Gastrocnemius medialis (tissue), 4 donors: ENCODE measurements at regions not wholly inside any gene's neighbourhood (a gene's known extent, or its start where the extent isn't known, plus 50 kb on each side); places are given as distances from the start of the nearest gene placed in this dataset.

Experiments used
- ATAC-seq, 2 donors: fragments of 150-250 bp; one replicate each; pipeline ENCODE4 v1.9.1; 2016
- DNase-seq, 2 donors: peaks; one replicate each; pipeline ENCODE4 v3.0.0-alpha.2; 2019
- H3K27ac ChIP-seq, 4 donors: fragments of 200-600 bp; sonication (generic); 1 replicate in 1 of 4; 2 replicates in 3 of 4; pipeline ENCODE4 v1.5.1; 2016 to 2018; ENCODE audit warnings: mild to moderate bottlenecking in 2 of 4, moderate library complexity in 1 of 4
- H3K27me3 ChIP-seq, 3 donors: fragments of 200-600 bp; sonication (generic) in 2 of 3; 1 replicate in 1 of 3; 2 replicates in 2 of 3; pipeline versions ENCODE4 v1.5.1 to v1.6.0; 2016 to 2019; ENCODE audit warnings: mild to moderate bottlenecking in 1 of 3, moderate library complexity in 1 of 3
- H3K36me3 ChIP-seq, 2 donors: fragments of 200-600 bp; sonication (generic) in 1 of 2; one replicate each; pipeline ENCODE4 v1.5.1; 2017 to 2018
- H3K4me1 ChIP-seq, 2 donors: fragments of 200-600 bp; sonication (generic) in 1 of 2; one replicate each; pipeline ENCODE4 v1.5.1; 2016 to 2017; ENCODE audit warnings: mild to moderate bottlenecking in 2 of 2
- H3K4me3 ChIP-seq, 4 donors: fragments of 200-600 bp; sonication (generic) in 3 of 4; 1 replicate in 1 of 4; 2 replicates in 3 of 4; pipeline ENCODE4 v1.5.1; 2016 to 2019; ENCODE audit warnings: mild to moderate bottlenecking in 2 of 4
- H3K9me3 ChIP-seq, 3 donors: fragments of 200-600 bp; sonication (generic) in 2 of 3; 1 replicate in 1 of 3; 2 replicates in 2 of 3; pipeline ENCODE4 v1.5.1; 2016 to 2019
- CTCF ChIP-seq, 5 experiments: fragments of 450-650 bp in 3 of 5; fragments of 200-600 bp in 2 of 5; sonication (generic) in 2 of 5; IDR thresholded peaks in 4 of 5; conservative IDR thresholded peaks in 1 of 5; 1 replicate in 4 of 5; 2 replicates in 1 of 5; pipeline ENCODE4 v1.5.1; 2016 to 2019; ENCODE audit warnings: antibody characterized with exemption in 5 of 5, mild to moderate bottlenecking in 3 of 5, moderate library complexity in 3 of 5
- POLR2A ChIP-seq, 2 donors: fragments of 450-650 bp; IDR thresholded peaks; one replicate each; pipeline ENCODE4 v1.6.1; 2017; ENCODE audit warnings: antibody characterized with exemption in 2 of 2, mild to moderate bottlenecking in 2 of 2, moderate library complexity in 2 of 2
- in situ Hi-C, 4 donors: fragments of 200-750 bp; cut with MboI; loops; one replicate each; pipeline versions ENCODE4 v1.15.0 to v1.8.0; 2017; ENCODE audit warnings: low sequenced_read_pairs in 4 of 4
- intact Hi-C: fragments of 100-400 bp; cut with DNase I; formaldehyde crosslinking; loops from one replicate; pipeline ENCODE4 v1.15.1; 2023; ENCODE audit warnings: low total_unique reads

GRCh38 chr6:87785229-87785862 lies 83.3 kb upstream of the AKIRIN2 start:
- TF ChIP-seq POLR2A (IDR thresholded peaks at IDR 0.05) (no peak), CTCF (IDR thresholded peaks at IDR 0.05 in 4 of 5, conservative IDR thresholded peaks at IDR 0.05 in 1 of 5) (no peak)
- Histone ChIP-seq H3K27me3 (no peaks in the 10 kb centered on the region), H3K4me1 (no peaks in the 10 kb centered on the region), H3K4me3 (no peak overlapping the region), H3K36me3 (no peaks in the 10 kb centered on the region), H3K9me3 (no peaks in the 10 kb centered on the region), H3K27ac (no peak overlapping the region)
- in situ Hi-C loops (loop anchor here in 1 of 4 donors (25.0 kb wide), 1 partner anchor 198 kb away; the partner anchor contains the start of genes ORC3 and RARS2), intact Hi-C loops (no loop called here)
- no peak for ATAC-seq
- DNase-seq, result no peak

GRCh38 chr6:87784690-87785089 lies 82.7 kb upstream of the AKIRIN2 start:
- intact Hi-C loops, result no loop called here
- Histone ChIP-seq H3K4me1 (no peaks in the 10 kb centered on the region), H3K4me3 (no peak overlapping the region), H3K27ac (no peak overlapping the region), H3K27me3 (no peaks in the 10 kb centered on the region), H3K36me3 (no peaks in the 10 kb centered on the region), H3K9me3 (no peaks in the 10 kb centered on the region)
- in situ Hi-C loops, result loop anchor here in 1 of 4 donors (25.0 kb wide), 1 partner anchor 197 kb away; the partner anchor contains the start of genes ORC3 and RARS2
- TF ChIP-seq CTCF (IDR thresholded peaks at IDR 0.05 in 4 of 5, conservative IDR thresholded peaks at IDR 0.05 in 1 of 5) (no peak), POLR2A (IDR thresholded peaks at IDR 0.05) (no peak)
- ATAC-seq (no peak), DNase-seq (no peak)

- H3K4me3 ChIP-seq, result no peak overlapping the region
- TF ChIP-seq POLR2A (IDR thresholded peaks at IDR 0.05) (no peak), CTCF (IDR thresholded peaks at IDR 0.05 in 4 of 5, conservative IDR thresholded peaks at IDR 0.05 in 1 of 5) (no peak)
- intact Hi-C loops (no loop called here), in situ Hi-C loops (loop anchor here in 1 of 4 donors (25.0 kb wide), 1 partner anchor 197 kb away; the partner anchor contains the start of genes ORC3 and RARS2)
- ATAC-seq (no peak), DNase-seq (no peak)
- H3K36me3 ChIP-seq, result no peaks in the 10 kb centered on the region
- no peaks in the 10 kb centered on the region for H3K27me3 ChIP-seq
- H3K4me1 ChIP-seq, result no peaks in the 10 kb centered on the region
- no peaks in the 10 kb centered on the region for H3K9me3 ChIP-seq
- no peak overlapping the region for H3K27ac ChIP-seq
These were observed 82.0 kb upstream of the AKIRIN2 start for GRCh38 chr6:87784051-87784450.

GRCh38 chr6:87779542-87779941 lies 77.5 kb upstream of the AKIRIN2 start:
- H3K9me3 ChIP-seq, result no peaks in the 10 kb centered on the region
- no peaks in the 10 kb centered on the region for H3K27me3 ChIP-seq
- ATAC-seq, result no peak
- H3K27ac ChIP-seq, result no peak overlapping the region
- TF ChIP-seq POLR2A (IDR thresholded peaks at IDR 0.05) (no peak), CTCF (IDR thresholded peaks at IDR 0.05 in 4 of 5, conservative IDR thresholded peaks at IDR 0.05 in 1 of 5) (no peak)
- in situ Hi-C loops (loop anchor here in 1 of 4 donors (25.0 kb wide), 1 partner anchor 192 kb away; the partner anchor contains the start of genes ORC3 and RARS2), intact Hi-C loops (no loop called here)
- no peaks in the 10 kb centered on the region for H3K36me3 ChIP-seq
- no peak overlapping the region for H3K4me3 ChIP-seq
- DNase-seq, result no peak
- H3K4me1 ChIP-seq, result no peaks in the 10 kb centered on the region
